Lower leg skin (tissue), 3 donors: ENCODE measurements at regions not wholly inside any gene's neighbourhood (a gene's known extent, or its start where the extent isn't known, plus 50 kb on each side); places are given as distances from the start of the nearest gene placed in this dataset.

Experiments
- POLR2A ChIP-seq, 2 donors: fragments of 450-650 bp; IDR thresholded peaks; one replicate each; pipeline ENCODE4 v1.6.1; 2016 to 2017; ENCODE audit warnings: antibody characterized with exemption in 2 of 2, mild to moderate bottlenecking in 1 of 2, moderate library complexity in 1 of 2
- TF ChIP-seq, protein P1 (sequence below), 3 donors: fragments of 450-650 bp; IDR thresholded peaks; one replicate each; pipeline ENCODE4 v1.5.1; 2016; ENCODE audit warnings: antibody characterized with exemption in 3 of 3, mild to moderate bottlenecking in 3 of 3, moderate library complexity in 2 of 3

DNA sequence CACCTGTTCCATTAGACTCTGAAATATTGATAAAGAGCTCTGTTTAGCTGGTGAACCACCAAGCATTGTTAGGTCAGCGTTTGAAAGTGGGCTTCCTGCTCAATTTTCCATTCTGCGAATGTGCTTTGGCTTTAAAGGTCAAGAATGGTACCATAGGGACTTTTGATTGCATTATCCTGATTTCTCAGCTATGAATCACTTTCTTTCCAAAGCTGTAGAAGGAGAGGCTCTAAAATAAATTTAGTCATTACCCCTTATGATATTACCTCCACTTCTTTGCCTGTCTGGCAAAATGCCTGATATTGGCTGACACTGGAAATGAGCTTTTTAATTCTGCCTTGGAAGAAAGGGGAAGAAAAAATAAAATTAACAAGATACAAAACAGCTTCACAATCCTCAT is 237.2 kb upstream of the CTNND2 start:
- TF ChIP-seq, protein P1, sequence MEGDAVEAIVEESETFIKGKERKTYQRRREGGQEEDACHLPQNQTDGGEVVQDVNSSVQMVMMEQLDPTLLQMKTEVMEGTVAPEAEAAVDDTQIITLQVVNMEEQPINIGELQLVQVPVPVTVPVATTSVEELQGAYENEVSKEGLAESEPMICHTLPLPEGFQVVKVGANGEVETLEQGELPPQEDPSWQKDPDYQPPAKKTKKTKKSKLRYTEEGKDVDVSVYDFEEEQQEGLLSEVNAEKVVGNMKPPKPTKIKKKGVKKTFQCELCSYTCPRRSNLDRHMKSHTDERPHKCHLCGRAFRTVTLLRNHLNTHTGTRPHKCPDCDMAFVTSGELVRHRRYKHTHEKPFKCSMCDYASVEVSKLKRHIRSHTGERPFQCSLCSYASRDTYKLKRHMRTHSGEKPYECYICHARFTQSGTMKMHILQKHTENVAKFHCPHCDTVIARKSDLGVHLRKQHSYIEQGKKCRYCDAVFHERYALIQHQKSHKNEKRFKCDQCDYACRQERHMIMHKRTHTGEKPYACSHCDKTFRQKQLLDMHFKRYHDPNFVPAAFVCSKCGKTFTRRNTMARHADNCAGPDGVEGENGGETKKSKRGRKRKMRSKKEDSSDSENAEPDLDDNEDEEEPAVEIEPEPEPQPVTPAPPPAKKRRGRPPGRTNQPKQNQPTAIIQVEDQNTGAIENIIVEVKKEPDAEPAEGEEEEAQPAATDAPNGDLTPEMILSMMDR (IDR thresholded peaks at IDR 0.05), result no peak
- no peak for TF ChIP-seq POLR2A (IDR thresholded peaks at IDR 0.05)
